ENCODE measurements at regions not wholly inside any gene's neighbourhood (a gene's known extent, or its start where the extent isn't known, plus 50 kb on each side); places are given as distances from the start of the nearest gene placed in this dataset.
A peak's percentile ranks its signal among the peaks of the same experiment; 100 is the strongest.

DNA sequence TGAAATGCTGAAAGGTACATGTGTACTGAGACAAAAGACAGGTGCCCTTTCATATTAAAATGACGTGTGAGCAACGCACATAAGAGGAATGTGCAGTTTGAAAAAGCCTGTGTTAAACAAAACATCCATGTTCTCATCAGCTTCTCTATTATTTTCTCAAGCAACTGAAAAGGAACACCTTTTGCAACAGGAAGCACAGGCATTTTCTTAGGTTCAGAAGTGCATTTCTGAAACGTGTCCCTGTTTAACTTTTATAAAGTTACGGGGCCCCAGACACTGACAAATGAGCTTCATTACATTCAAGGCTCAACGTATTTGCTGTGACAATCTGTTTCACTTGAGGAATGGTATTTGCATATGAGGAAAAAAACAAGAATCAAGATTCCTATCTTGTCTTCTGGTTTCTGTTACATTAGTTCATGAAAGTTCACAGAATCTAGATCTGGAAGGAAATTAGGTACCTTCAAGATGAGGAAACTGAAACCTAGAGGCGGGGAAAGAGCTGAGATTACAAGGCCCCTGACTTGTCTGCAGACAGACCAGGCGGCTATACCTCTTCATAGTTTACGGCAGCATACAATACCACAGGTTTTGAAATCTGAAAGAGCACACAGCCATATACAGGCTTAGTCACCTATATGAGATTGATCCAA, 431.7 kb downstream of the KLF12 start:
- DNase-seq, result no peak

GRCh38 chr13:73701160-73701559, 433.0 kb downstream of the KLF12 start:
- DNase-seq, result no peak

- no peak for DNase-seq
Observed at GRCh38 chr13:73698859-73699258, 435.3 kb downstream of the KLF12 start.

DNA sequence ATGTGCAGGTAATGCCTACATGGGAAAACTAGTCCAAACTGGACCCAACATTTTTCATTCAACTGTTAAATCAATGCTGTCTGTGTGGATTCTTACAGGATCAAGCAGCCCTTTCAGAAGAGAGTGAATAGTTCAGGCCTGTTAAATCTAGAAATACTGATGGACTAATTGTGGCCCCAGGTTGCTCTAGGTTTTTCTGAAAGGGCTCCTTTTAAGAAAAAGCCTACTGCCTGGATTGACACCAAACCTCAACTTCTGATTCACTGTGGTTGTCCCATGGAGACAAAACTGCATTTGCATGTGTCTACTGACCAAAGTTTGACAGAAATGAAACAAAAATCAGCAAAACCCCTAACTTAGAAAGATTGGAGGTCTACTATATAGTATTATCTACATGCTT, 437.0 kb downstream of the KLF12 start:
- DNase-seq, result no peak

- no peak for DNase-seq
Observed at GRCh38 chr13:73696713-73697112, 437.5 kb downstream of the KLF12 start.

- no peak for DNase-seq
Observed at GRCh38 chr13:73696271-73696670, 437.9 kb downstream of the KLF12 start.

DNA sequence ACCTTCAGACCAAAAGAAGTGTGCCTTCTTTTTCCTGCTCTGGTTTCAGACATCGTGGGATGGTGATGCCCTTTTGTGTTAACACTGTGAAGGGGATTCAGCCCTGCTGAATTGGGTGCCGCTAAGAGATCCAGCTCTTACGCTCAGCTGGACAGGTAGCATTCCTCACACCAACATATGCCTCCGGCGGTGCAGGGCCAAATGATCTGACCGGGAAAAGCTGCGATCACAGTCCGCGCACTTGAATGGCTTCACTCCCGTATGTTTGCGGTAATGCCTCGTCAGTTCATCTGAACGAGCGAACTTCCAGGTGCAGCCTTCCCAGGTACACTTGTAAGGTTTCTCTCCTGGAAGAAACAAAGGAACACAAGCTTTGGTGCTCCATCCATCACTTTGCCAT, 438.9 kb downstream of the KLF12 start:
- no peak for DNase-seq

- DNase-seq, result no peak
Observed at GRCh38 chr13:73693215-73693614, 441.0 kb downstream of the KLF12 start.

- DNase-seq, result no peak
Observed at GRCh38 chr13:73691891-73692290, 442.3 kb downstream of the KLF12 start.

DNA sequence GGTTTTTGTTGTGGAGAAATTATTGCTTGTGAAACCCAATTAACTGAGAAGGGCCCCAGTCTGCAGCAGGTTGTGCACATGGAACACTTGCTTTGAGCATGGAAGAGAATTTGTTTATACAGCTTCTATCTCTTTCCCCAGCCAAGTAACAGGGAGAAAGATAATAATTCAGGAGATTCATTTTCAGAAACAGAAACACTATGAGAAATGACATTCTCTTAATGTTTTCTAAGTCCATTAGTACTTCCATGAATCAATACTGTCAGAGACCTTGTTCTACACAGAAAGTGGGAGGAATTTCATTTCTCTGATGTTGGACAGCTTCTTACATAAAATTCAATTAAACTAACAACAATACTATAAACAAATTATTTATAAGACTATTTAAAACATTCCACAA, 446.3 kb downstream of the KLF12 start:
- DNase-seq, result no peak

DNA sequence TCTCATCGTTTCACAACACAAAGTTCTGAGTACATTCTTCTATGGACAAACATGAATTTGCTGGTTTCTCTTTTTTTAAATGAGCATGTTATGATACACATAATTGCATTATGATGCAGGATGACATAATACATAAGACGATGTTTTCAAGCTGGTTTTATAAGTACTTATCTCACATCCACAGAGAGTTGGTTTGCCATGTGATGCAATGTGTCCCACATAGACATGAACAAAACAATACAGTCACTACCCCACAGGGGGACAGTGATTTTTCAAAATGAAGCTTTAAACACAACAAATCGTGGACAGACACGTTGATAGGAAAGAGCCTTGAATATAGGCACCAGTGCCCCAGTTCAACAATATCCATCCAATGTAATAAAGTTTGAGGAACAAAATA, 447.1 kb downstream of the KLF12 start:
- no peak for DNase-seq

GRCh38 chr13:73684750-73685149, 449.5 kb downstream of the KLF12 start:
- no peak for DNase-seq

- no peak for DNase-seq
Observed at GRCh38 chr13:73684286-73684685, 449.9 kb downstream of the KLF12 start.

- DNase-seq, result no peak
Observed at GRCh38 chr13:73683746-73684145, 450.5 kb downstream of the KLF12 start.

DNA sequence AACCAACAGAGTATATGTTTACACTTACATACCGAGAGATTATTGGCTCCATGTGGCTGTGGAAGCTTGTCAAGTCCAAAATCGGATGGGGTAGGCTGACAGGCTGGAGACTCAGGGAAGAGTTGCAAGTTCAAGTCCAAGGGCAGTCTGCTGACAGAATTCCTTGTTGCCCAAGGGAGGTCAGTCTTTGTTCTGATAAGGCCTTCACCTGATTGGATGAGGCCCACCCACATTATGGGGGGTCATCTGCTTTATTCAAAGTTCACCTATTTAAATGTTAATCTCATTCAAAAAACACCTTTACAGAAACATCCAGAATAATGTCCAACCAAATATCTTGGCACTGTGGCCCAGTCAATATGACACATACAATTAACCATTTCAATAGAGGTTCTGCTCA, 452.4 kb downstream of the KLF12 start:
- no peak for DNase-seq

- no peak for DNase-seq
Observed at GRCh38 chr13:73681015-73681414, 453.2 kb downstream of the KLF12 start.

DNA sequence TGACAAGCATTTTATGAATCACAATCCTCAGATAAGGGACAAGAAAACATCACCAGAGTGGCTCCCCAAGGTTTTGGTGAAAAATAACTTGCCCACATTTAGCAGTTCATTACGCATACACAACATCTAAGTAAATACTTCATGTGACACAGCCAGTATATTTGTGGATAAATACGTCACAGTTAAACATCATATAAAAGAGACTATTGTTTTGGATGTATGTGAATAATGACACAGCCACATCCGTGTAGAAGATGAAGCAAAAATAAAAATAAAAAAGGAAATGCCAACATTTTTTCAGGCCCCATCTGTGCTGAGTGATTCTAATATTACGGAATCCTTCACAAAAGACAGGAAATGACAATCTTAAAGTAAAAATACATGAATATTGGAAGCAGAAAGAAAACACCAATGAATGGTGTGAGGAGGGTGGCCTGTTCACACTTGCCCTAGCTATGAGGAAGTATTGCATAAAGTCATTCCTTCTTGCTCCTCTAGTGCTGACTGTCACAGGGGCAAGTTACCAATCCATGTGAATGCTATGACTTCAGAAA, 457.1 kb downstream of the KLF12 start:
- no peak for DNase-seq

DNA sequence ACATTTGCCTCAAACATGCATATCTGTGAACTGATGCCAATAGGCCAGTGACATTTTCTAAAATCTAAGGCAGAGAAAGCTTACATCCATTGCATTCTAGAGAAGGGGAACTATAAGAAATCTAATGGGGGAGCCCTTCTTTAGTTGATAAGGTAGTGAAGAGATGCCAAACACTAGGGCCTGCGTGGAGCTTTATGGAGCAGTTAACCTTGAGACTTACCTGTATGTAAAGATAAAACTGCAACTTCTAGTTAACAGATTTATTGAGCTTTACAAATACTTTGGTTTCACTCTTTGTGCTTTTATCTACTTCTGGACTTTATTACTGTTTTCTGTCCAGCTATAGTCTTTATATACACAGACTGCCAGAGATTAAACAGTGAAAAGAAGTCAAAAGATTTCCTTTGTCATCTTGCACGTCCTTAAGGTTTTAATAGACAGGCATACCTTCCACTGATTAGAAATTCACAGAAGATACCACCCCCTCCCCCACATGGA, 457.6 kb downstream of the KLF12 start:
- no peak for DNase-seq

DNA sequence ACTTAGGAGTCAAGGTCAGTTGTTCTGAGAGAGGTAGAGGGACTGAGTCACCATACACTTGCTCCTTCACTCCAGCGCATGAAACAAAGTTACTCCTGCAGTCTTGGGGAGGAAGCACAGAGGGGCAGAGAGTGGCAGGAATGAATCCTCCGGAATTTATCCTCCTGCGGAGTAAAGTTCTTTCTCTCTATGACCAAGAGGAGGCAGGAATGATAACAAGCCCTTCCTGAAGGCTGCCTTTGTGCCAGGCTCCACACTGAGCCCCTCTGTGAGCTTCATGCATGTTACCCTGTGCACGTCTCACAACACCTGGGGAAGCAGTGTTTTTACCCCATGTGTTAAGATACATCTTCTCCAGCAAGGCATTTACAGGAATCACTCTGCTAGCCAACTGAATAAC, 458.4 kb downstream of the KLF12 start:
- no peak for DNase-seq

- no peak for DNase-seq
Observed at GRCh38 chr13:73674570-73674969, 459.6 kb downstream of the KLF12 start.

GRCh38 chr13:73673931-73674330, 460.3 kb downstream of the KLF12 start:
- DNase-seq, result no peak

GRCh38 chr13:73672492-73672891, 461.7 kb downstream of the KLF12 start:
- DNase-seq, result peak; percentile 8

DNA sequence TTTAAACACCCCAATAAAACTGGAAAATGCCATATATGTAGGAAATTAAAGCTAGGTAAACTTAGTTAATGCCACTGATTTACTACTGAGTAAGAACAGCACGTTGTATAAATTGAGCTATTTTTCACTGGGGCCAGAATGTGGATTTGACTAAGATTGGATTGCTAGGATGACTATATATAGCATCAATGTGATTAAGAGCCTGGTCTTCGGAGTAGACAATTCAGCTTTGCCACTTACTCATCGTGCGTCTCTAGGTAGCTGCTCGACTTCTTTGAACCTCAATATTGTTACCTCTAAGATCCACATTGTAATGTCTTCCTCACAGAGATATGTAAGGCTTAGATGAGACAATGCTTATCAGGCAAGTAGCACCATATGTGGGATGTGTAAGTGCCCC, 462.5 kb downstream of the KLF12 start:
- no peak for DNase-seq

DNA sequence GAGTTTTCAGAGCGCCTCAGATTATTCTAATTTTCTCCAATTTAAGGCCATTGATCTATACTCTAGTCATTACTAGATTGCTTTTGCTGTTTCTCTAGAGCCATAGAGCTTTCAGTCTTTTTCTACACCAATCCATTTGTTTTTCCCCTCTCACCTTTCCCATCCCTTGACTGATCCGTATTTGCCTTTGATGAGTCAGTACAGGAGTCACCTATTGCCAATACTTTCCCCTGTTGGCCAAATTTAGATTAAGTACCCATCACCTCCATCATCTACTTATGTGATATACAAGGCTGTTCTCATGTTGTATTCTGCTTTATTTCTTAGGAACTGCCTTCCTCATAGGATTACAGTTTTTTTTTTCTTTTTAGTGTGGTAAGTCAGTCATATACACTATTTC, 463.2 kb downstream of the KLF12 start:
- no peak for DNase-seq
